ENCODE measurements at regions not wholly inside any gene's neighbourhood (a gene's known extent, or its start where the extent isn't known, plus 50 kb on each side); places are given as distances from the start of the nearest gene placed in this dataset.

- TF ChIP-seq CTCF (IDR thresholded peaks at IDR 0.05) (peak in 5 of 12 donors; percentile 7 to 27 (median 10)), POLR2A (IDR thresholded peaks at IDR 0.05) (no peak)
Observed at GRCh38 chr20:48350313-48350988, 477.3 kb downstream of the PREX1 start.
